ENCODE measurements at regions not wholly inside any gene's neighbourhood (a gene's known extent, or its start where the extent isn't known, plus 50 kb on each side); places are given as distances from the start of the nearest gene placed in this dataset.

DNA sequence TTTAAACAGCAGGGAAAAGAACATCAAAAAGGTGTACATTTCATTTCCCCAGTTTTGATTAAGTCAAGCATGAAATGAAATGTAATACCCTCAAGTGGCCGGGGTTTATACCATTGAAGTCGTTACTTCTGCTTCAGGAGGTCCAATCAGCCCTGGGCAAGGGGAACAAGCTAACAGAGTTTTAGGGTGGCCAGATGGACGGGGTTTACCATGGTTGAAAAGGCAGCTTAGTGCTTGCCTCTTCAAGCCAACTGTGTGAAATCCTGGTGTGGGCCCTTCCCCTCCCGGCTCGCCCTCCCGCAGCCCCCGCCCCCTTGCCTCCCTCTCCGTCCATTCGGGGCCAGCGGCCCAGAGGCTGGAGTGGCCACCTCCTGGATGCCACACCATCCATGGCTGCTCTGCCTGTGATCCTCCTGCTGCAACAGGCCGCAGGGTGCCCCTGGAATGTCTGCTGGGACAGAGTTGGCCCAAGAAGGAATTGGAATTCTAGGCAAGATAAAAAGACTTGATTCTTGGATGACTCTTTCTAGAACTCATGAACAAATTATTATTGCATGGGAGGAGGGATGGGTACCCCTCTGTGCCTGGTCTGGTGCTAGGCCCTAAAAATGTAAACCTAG lies 296.2 kb upstream of the IRX3 start:
- TF ChIP-seq, protein P1, sequence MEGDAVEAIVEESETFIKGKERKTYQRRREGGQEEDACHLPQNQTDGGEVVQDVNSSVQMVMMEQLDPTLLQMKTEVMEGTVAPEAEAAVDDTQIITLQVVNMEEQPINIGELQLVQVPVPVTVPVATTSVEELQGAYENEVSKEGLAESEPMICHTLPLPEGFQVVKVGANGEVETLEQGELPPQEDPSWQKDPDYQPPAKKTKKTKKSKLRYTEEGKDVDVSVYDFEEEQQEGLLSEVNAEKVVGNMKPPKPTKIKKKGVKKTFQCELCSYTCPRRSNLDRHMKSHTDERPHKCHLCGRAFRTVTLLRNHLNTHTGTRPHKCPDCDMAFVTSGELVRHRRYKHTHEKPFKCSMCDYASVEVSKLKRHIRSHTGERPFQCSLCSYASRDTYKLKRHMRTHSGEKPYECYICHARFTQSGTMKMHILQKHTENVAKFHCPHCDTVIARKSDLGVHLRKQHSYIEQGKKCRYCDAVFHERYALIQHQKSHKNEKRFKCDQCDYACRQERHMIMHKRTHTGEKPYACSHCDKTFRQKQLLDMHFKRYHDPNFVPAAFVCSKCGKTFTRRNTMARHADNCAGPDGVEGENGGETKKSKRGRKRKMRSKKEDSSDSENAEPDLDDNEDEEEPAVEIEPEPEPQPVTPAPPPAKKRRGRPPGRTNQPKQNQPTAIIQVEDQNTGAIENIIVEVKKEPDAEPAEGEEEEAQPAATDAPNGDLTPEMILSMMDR (conservative IDR thresholded peaks at IDR 0.05), result no peak
- no peak overlapping the region for H3K27ac ChIP-seq

DNA sequence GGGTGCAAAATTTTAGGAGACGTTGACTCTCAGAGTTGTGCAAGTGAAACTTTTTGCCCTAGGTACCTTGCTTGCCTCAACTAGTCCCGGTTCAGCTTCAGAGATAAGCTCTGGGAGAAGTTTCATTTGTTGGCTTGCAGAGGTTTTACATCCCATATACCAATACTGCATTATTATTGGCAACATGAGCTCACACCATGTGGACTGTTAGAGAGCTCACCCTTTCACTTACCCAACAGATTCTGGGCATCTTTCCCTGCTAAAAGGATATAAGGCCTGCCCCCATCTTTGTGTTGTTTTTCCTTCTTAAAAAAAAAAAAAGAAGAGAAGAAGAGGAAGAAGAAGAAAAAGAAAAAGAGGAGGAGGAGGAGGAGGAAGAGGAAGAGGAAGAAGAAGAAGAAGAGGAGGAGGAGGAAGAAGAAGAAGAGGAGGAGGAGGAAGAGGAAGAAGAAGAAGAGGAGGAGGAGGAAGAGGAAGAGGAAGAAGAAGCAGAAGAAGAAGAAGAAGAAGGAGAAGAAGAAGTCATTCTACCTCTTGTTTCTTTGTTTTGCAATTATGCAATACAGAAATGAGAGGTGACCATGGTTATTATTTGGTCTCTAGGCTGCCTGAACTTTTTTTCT lies 292.6 kb upstream of the IRX3 start:
- no peak overlapping the region for H3K27ac ChIP-seq
- TF ChIP-seq, protein P1 (conservative IDR thresholded peaks at IDR 0.05), result no peak

DNA sequence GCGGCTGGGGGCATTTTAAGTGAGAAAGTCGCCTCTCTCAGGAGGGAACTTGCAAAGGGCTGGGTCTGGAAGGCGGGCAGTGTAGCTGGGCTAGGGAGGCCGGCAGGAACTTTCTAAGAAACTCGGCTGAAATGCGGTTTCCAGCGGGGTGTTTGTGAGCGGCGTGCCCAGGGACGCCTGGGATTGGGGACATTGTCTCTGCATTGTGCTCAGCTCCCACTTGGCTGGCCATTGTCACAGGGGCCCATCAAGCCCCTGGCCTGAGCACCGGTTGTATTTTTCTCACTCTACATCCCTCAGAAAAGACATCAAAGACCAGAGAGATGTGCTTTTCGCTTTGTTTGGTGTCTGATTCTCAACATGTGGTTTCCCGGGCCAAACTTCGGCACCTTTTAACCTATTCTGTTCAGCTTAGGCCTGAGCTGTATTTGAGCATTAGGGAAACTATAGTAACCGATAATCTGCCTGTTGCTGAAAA lies 291.1 kb upstream of the IRX3 start:
- no peak overlapping the region for H3K27ac ChIP-seq
- TF ChIP-seq, protein P1 (conservative IDR thresholded peaks at IDR 0.05), result no peak

DNA sequence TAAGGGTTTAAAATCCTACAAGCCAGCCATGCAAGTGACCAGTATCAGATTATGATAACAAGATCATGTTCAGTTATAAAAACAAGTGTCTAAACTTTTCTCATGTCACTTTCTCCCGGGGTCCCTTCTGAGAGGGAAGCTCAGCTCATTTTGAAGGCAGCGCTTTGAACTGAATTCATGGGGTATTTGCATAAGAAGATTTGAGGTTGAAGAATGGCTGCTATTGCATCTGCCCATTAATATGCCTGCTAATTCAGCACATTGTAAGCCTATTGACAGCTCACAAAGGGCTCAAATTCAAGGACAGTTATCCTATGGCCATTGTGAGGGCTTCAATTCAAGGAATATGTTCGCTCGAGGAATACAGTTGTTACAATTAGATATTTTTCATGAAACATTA lies 290.2 kb upstream of the IRX3 start:
- peak overlapping the region; percentile 25 for H3K27ac ChIP-seq
- TF ChIP-seq, protein P1 (conservative IDR thresholded peaks at IDR 0.05), result no peak

DNA sequence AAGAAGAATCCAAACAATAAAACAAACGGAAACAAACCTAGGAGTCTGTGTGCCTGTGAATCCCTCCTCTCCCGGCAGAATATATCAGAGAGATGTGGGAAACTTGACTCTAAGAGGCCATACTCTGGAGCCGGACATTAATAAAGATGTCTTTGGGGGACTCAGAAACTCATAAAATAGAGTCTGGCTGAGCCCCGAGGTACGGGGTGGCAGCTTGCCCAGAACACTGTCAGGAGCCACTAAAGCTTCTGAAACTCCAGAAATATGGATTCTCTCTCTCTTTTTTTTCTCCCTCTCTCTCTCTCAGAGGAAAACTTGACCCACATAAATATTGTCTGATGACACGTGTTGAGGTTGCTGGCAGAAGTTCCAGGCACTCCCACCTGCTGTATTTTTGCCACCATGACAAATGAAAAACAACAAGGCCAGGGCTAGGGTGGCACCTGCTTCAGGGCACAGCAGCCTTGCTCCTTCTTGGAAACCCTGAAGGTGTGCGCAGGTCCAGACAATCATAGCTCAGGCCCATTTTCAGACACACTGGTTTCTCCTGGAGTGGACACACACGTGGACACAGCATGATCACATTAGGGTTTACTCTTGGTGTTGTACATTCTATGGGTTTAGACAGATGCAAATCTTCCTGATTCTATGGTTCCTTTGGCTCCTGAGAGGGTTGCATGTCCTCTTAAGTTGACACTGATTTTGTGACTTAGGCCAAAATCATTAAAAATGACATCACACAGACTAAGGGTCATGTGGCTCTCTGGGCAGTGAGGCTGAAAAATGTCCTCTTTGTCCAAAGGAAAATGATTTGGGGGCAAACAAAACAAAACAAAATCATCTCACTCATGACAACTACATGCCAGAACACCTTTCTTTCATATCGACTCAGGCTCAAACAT lies 282.6 kb upstream of the IRX3 start:
- TF ChIP-seq, protein P1 (conservative IDR thresholded peaks at IDR 0.05), result no peak
- H3K27ac ChIP-seq, result no peak overlapping the region

DNA sequence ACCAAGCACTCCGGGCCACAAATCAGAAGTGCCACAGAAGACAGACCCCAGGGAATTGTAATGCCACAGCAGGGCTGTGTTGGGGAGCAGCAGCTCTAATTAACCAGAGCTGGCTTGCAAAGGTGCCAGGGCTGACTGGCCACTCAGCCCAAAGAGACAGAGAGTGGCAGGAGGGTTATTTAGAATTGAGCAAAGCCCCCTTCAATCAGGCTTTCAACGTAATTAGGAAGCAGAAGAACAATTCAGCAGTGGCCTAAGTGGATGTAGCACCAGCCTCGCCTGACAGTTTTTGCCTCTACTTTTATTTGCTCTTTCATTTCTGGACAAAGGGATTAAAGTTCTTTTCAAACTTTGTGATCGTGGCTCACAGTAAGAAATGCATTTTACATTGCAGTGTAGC lies 278.3 kb upstream of the IRX3 start:
- TF ChIP-seq, protein P1 (conservative IDR thresholded peaks at IDR 0.05), result no peak
- H3K27ac ChIP-seq, result no peak overlapping the region

DNA sequence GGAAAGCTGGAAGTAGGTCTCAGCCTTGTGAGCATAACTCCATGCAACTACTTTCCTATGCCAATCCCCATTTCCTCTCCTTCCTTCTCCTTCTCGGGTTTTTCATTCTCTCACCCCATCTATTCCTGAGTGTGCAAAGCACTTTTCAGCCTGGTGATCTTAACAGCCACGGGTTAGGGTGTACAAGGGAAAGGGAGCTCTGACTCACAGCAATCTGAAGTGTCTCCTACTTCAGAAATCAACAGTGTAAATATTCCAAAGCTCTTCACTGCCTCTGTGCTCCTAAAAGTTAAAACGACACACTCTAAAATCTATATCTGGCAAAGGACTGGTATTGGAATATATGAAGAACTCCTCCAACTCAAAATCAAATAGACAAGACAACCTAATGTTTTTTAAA lies 268.0 kb upstream of the IRX3 start:
- TF ChIP-seq, protein P1 (conservative IDR thresholded peaks at IDR 0.05), result no peak
- H3K27ac ChIP-seq, result no peak overlapping the region

Data from VCaP (cell line).